ENCODE measurements at regions not wholly inside any gene's neighbourhood (a gene's known extent, or its start where the extent isn't known, plus 50 kb on each side); places are given as distances from the start of the nearest gene placed in this dataset.
A peak's percentile ranks its signal among the peaks of the same experiment; 100 is the strongest.
"Not testable (repeated sequence)": the region's sequence is repeated elsewhere in the genome, so short reads cannot be mapped to it uniquely, and the experiment has no call there.

GRCh38 chr3:150334974-150335373 lies 73.1 kb upstream of the TSC22D2 start:
- peaks cover 26% of the 10 kb centered on the region for H3K27me3 Mint-ChIP-seq
- ATAC-seq (no peak), DNase-seq (no peak)
- no peak overlapping the region for H3K4me3 Mint-ChIP-seq
- H3K4me1 Mint-ChIP-seq = peaks cover 12% of the 10 kb centered on the region
- H3K27ac Mint-ChIP-seq = no peak overlapping the region
- H3K9me3 Mint-ChIP-seq = no peaks in the 10 kb centered on the region

DNA sequence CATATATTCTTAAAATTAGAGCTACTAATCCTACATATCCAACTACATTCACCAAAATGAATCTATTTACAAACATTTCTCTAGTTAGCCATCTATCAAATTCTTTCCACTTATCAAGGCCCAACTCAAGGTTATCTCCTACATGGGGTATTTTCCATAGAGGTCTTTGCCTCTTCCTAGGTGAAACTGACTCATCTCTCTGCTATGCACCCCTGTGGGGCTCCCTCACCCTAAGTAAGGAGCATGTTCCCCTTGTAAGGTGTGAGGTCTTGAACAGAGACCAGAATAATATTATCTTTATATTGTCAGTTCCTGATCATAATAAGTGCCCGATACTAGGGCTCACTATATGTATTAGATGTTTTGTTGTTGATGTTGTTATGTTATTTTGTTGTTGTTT lies 74.6 kb upstream of the TSC22D2 start:
- H3K27me3 Mint-ChIP-seq = peaks cover 20% of the 10 kb centered on the region
- DNase-seq (no peak), ATAC-seq (no peak)
- H3K9me3 Mint-ChIP-seq = no peaks in the 10 kb centered on the region
- peaks cover 24% of the 10 kb centered on the region for H3K4me1 Mint-ChIP-seq
- H3K4me3 Mint-ChIP-seq = no peak overlapping the region
- H3K27ac Mint-ChIP-seq = no peak overlapping the region

GRCh38 chr3:150331978-150332568 lies 76.0 kb upstream of the TSC22D2 start:
- DNase-seq = no peak
- Mint-ChIP-seq H3K9me3 (no peaks in the 10 kb centered on the region), H3K27ac (no peak overlapping the region), H3K4me1 (peaks cover 24% of the 10 kb centered on the region), H3K4me3 (no peak overlapping the region), H3K27me3 (peaks cover 23% of the 10 kb centered on the region)
- no peak for ATAC-seq

GRCh38 chr3:150330872-150331271 lies 77.2 kb upstream of the TSC22D2 start:
- H3K27me3 Mint-ChIP-seq = peaks cover 25% of the 10 kb centered on the region
- ATAC-seq (no peak), DNase-seq (no peak)
- H3K9me3 Mint-ChIP-seq = no peaks in the 10 kb centered on the region
- no peak overlapping the region for H3K4me3 Mint-ChIP-seq
- H3K27ac Mint-ChIP-seq = no peak overlapping the region
- H3K4me1 Mint-ChIP-seq = peaks cover 24% of the 10 kb centered on the region

DNA sequence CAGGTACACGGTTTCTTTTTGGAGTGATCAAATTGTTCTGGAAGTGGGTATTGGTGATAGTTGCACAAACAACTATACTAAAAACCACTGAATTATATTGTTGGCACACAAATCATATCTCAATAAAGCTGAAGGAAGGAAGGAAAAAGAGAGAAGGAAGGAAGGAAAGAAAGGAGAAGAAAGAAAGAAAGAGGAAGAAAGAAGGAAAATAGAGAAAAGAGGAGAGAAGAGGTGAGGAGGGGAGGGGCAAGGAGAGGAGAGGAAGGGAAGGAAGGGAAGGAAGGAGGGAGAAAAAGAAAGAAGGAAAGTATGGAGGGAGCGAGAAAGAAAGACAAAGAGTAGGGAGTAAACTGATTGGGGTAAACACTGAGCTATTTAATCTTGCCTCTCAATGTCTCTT lies 77.9 kb upstream of the TSC22D2 start:
- H3K4me1 Mint-ChIP-seq = peaks cover 24% of the 10 kb centered on the region
- H3K9me3 Mint-ChIP-seq = no peaks in the 10 kb centered on the region
- no peak for DNase-seq
- H3K27me3 Mint-ChIP-seq = peaks cover 25% of the 10 kb centered on the region
- no peak overlapping the region for H3K4me3 Mint-ChIP-seq
- H3K27ac Mint-ChIP-seq = no peak overlapping the region
- ATAC-seq = no peak

DNA sequence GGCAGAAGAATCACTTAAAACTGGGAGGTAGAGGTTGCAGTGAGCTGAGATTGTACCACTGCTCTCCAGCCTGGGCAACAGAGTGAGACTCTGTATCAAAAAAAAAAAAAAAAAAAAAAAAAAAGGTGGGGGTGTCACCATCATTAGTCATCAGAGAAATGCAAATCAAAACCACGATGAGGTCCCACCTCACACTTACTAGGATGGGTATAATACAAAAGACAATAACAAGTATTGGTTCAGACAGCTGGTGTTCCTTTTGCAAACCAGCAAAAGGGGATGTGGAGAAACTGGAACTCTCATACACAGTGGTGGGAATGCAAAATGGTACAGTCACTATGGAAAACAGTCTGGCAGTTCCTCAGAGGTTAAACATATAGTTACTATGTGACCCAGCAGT lies 78.7 kb upstream of the TSC22D2 start:
- Mint-ChIP-seq H3K4me3 (no peak overlapping the region), H3K27me3 (peaks cover 25% of the 10 kb centered on the region), H3K9me3 (no peaks in the 10 kb centered on the region), H3K4me1 (peaks cover 24% of the 10 kb centered on the region), H3K27ac (no peak overlapping the region)
- DNase-seq = no peak
- ATAC-seq = peak; percentile 80

GRCh38 chr3:150328654-150329040 lies 79.5 kb upstream of the TSC22D2 start:
- no peak overlapping the region for H3K27ac Mint-ChIP-seq
- peaks cover 25% of the 10 kb centered on the region for H3K27me3 Mint-ChIP-seq
- peaks cover 20% of the 10 kb centered on the region for H3K4me1 Mint-ChIP-seq
- DNase-seq (no peak), ATAC-seq (no peak)
- H3K9me3 Mint-ChIP-seq = no peaks in the 10 kb centered on the region
- H3K4me3 Mint-ChIP-seq = no peak overlapping the region

DNA sequence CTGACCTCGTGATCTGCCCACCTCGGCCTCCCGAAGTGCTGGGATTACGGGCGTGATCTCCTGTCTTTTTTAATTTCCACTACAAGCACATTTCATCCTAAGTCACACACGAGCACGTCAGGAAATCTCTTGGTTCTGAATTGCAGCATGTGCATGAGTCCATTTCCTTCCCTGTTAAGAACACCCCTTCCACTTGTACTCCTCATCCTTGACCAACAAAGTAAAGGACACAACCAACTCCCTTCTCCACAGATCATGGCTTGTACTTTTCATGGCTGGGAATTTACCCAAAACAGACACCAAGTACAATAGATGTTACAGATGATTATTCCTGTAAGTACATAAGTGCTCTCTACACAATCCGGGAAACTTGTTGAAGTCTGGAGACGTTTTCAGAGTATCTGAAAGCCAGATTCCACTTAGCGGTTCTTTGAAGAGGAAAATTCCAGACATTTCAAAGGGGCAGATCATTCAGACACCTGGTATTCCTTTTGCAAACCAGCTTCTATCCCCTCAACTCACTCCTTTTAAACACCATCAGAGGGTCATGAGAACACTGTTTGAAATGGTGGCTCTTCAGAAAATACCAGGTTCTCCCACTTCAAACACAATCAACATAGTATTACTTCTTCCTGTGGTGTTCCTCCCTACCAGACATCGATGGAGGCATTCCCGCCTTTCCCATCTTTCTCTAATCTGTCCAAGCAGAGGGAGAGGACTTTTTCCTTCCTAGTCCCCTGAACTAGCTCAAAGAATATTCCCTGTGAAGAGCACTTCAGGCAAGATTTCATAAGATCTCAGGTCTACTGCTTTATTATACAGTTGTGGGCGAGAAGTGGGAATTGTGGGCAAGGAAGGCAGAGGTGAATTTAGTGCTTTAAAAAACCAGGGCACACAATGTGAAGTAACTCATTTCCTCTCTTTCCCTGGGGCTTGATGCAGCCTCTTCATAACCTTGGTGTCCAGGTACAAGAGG lies 80.1 kb upstream of the TSC22D2 start:
- Mint-ChIP-seq H3K27ac (no peak overlapping the region), H3K9me3 (no peaks in the 10 kb centered on the region), H3K4me1 (peaks cover 16% of the 10 kb centered on the region), H3K27me3 (peaks cover 25% of the 10 kb centered on the region), H3K4me3 (no peak overlapping the region)
- no peak for ATAC-seq
- no peak for DNase-seq

DNA sequence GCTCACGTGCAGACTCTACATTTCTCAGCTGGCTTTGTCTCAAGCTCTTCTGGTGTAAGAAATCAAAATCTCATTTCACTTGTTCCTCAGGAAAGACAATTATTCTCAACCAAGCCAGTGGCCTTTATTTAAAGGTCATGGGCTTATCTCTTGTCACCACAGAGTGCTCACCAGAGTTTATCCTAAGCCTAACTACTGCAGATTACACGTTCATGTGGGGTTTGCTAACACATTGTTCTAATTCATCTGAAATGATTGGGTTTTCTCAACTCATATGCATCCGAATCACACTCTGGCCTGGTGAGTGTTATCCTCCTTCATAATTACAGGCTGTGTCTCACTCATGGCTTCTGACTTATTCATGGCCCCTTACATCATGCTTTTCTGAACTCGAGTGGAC lies 83.3 kb upstream of the TSC22D2 start:
- ATAC-seq (no peak), DNase-seq (no peak)
- H3K9me3 Mint-ChIP-seq = no peaks in the 10 kb centered on the region
- peaks cover 28% of the 10 kb centered on the region for H3K27me3 Mint-ChIP-seq
- H3K27ac Mint-ChIP-seq = no peak overlapping the region
- peaks cover 10% of the 10 kb centered on the region for H3K4me1 Mint-ChIP-seq
- H3K4me3 Mint-ChIP-seq = no peak overlapping the region

DNA sequence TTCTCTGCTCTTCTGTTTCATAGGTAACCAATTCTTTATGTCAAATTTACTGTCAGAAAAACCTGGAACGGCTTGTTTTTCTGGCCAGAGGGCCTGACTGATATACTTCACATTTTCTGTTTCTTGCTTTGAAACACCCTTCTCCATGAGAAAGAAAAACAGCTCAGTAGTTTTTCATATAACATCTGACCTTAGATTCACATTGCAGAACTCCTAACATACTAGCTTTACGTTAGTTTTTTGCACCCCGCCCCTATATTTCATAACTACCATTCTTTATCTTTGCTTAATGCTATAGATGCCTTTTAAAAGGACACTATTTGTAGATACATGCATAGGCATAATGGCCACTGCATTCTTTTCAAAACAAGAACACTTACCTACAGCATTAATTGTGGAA lies 83.9 kb upstream of the TSC22D2 start:
- no peak overlapping the region for H3K4me3 Mint-ChIP-seq
- no peak overlapping the region for H3K27ac Mint-ChIP-seq
- DNase-seq (no peak), ATAC-seq (no peak)
- H3K9me3 Mint-ChIP-seq = no peaks in the 10 kb centered on the region
- H3K27me3 Mint-ChIP-seq = peaks cover 28% of the 10 kb centered on the region
- peaks cover 5% of the 10 kb centered on the region for H3K4me1 Mint-ChIP-seq

DNA sequence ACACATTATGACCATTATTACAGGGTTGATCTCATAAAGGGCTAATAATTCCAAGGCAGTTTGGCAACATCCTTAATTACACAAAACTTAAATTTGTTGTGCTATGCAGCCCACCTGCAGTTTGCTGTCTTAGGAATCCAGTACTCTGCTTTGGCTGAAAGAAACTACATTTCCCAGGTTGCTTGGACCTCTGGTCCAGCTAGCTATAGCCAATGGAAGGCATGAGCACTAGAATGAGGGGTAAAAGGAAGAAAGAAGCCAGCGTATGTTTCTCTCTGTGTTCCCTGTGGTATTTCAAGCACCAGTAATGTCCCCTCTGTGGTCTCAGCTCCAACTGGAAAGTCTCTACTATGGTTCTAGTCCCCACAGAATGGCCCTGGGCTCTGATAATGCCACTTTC lies 84.3 kb upstream of the TSC22D2 start:
- ATAC-seq (no peak), DNase-seq (no peak)
- H3K9me3 Mint-ChIP-seq = no peaks in the 10 kb centered on the region
- peaks cover 28% of the 10 kb centered on the region for H3K27me3 Mint-ChIP-seq
- no peak overlapping the region for H3K27ac Mint-ChIP-seq
- no peak overlapping the region for H3K4me3 Mint-ChIP-seq
- no peaks in the 10 kb centered on the region for H3K4me1 Mint-ChIP-seq

- not testable (repeated sequence) for H3K4me3 Mint-ChIP-seq, ATAC-seq, H3K4me1 Mint-ChIP-seq, DNase-seq, H3K9me3 Mint-ChIP-seq, H3K27ac Mint-ChIP-seq
- H3K27me3 Mint-ChIP-seq = peaks cover 21% of the 10 kb centered on the region
Measured at GRCh38 chr3:150323091-150323490, 85.0 kb upstream of the TSC22D2 start.

DNA sequence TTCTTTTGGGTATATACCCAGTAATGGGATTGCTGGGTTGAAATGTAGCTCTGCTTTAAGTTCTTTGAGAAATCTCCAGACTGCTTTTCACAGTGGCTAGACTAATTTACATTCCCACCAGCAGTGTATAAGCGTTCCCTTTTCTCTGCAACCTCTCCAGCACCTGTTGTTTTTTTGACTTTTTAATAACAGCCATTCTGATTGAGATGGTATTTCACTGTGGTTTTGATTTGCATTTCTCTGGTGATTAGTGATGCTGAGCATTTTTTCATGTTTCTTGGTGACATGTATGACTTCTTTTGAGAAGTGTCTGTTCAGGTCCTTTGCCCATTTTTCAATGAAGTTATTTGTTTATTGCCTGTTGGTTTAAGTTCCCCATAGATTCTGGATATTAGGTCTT lies 87.1 kb upstream of the TSC22D2 start:
- H3K27ac Mint-ChIP-seq, H3K4me3 Mint-ChIP-seq, H3K9me3 Mint-ChIP-seq, H3K4me1 Mint-ChIP-seq, ATAC-seq, DNase-seq: not testable (repeated sequence)
- peaks cover 19% of the 10 kb centered on the region for H3K27me3 Mint-ChIP-seq

DNA sequence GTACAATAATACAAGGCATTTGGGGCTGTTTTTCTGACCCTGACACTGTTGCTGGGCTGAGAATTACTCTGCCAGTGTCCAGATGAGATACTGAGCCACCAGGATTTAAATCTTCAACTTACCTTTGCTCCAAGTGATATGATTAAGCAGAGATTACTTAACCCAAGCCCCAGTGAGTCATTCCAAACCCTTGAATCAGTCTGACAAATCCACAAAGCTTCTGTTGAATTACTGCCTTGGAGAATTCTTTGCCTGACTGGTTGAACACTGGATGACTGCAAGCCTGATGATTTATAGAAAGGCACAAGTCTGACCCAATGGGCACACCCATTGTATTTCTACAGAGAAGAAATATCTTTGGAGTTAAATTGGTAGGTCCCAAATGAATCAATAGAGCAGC lies 88.2 kb upstream of the TSC22D2 start:
- Mint-ChIP-seq H3K27ac (no peak overlapping the region), H3K9me3 (no peaks in the 10 kb centered on the region), H3K4me3 (no peak overlapping the region), H3K4me1 (no peaks in the 10 kb centered on the region), H3K27me3 (peaks cover 22% of the 10 kb centered on the region)
- ATAC-seq (peak; percentile 39), DNase-seq (no peak)

DNA sequence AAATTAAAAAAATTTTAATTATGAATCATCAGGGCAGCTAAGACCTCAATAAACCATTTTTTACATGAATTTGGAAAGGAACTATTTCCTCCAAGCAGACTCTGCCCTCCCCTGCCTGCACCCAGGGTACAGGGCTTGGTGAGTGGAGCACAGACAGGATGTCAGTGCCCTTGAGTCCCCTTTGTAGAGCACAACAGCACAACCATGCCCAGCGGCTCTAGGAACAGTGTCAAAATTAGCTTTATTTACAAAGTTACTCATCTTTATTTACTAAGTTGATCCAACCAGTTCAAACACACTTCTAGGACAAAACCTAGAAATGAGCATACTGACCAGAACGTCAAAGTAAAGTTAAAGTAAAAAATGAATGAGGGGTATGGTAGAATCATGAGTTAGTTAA lies 90.6 kb upstream of the TSC22D2 start:
- DNase-seq (no peak), ATAC-seq (no peak)
- no peaks in the 10 kb centered on the region for H3K9me3 Mint-ChIP-seq

DNA sequence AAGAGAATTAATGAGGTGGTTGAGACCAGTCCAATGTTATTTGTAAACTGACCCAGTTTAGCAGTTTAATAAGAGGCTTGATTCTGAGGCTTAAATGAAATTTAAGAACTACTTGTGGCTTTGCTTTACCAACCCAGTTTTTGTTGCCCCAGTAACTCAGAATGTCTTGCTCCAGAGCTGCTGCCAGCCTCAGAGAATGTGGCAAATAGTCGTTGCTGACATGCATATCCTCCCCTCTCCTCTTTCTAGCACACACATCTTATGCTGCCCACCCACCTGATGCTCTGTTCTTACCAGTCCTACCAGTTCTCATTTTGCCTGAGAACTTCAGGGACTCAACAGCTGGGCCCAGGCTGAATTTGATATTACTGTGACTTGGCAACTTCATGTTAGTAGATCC lies 92.4 kb upstream of the TSC22D2 start:
- ATAC-seq (no peak), DNase-seq (no peak)
- Mint-ChIP-seq H3K27ac (no peak overlapping the region), H3K4me3 (no peak overlapping the region), H3K9me3 (no peaks in the 10 kb centered on the region), H3K27me3 (peaks cover 31% of the 10 kb centered on the region), H3K4me1 (no peaks in the 10 kb centered on the region)

More for the DNA sequence above, 90.6 kb upstream of the TSC22D2 start:
- Mint-ChIP-seq H3K4me1 (no peaks in the 10 kb centered on the region), H3K4me3 (no peak overlapping the region), H3K27me3 (peaks cover 31% of the 10 kb centered on the region), H3K27ac (no peak overlapping the region)

Measured in stimulated activated naive CD8-positive, alpha-beta T cell treated with anti-CD3 and anti-CD28 coated beads, Interleukin-15, amount 100 ng/mL, for 72 hours (primary cell).